ENCODE measurements at regions not wholly inside any gene's neighbourhood (a gene's known extent, or its start where the extent isn't known, plus 50 kb on each side); places are given as distances from the start of the nearest gene placed in this dataset.

DNA sequence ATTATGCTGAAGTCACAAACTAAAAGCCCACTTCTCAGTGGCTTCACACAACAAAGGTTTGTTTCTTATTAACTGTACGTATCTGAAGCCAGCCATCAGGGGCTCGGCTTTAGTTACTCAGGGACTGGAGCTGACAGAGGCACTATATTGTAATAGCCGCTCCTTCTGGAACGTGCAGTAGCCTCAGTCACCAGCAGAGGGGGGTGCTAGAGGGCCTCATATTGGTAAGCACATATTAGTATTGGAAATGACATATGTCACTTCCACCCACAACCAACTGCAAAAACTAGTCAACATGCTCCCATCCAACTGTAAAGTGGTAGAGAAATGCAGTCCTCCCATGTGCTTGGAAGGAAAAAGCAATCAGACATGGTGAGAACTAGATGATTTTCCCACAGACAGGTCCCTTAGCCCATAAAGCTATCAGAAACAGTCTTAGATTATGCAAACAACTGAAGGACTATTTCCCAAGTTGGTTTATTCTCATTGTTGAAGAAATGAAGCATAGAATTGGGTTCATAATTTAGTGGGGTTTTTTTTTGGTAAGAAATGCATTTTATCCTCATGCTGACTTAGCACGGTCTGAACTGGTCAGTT, 183.6 kb upstream of the G2E3 start:
- DNase-seq (ENCODE audit: low read depth, low spot score) (no peak), FAIRE-seq (no peak), ATAC-seq (peak; percentile 99)
- intact Hi-C loops (cut with micrococcal nuclease; ENCODE audit: unreplicated experiment) (loop anchor here (1.0 to 5.0 kb wide), 3 partner anchors 67 to 146 kb away; no protein-coding TSS in a partner anchor), in situ Hi-C loops (cut with MboI) (no loop called here)
- Histone ChIP-seq H3K27me3 (replicated peaks in 1 of 2; ENCODE audit: control insufficient read depth in 2 of 2, insufficient read depth in 2 of 2, low read length in 1 of 2) (0 out of 4 replicates have a peak, but pooled peaks cover 0 to 2% of the 10 kb centered on the region in 2 experiments), H3K4me1 (ENCODE audit: control insufficient read depth, insufficient read depth, low read length) (no peaks in the 10 kb centered on the region), H3K36me3 (ENCODE audit: control insufficient read depth in 2 of 2, insufficient read depth in 2 of 2, low read length in 1 of 2) (no peaks in the 10 kb centered on the region), H3K9me3 (replicated peaks; ENCODE audit: control insufficient read depth, insufficient read depth, low read length) (no peaks in the 10 kb centered on the region), H3K4me2 (ENCODE audit: control insufficient read depth, insufficient read depth) (no peak overlapping the region), H3K9ac (ENCODE audit: control insufficient read depth, insufficient read depth, low read length) (no peak overlapping the region), H4K20me1 (ENCODE audit: control insufficient read depth, insufficient read depth) (no peaks in the 10 kb centered on the region), H2AFZ (ENCODE audit: control insufficient read depth, low read depth, low read length) (peak overlapping the region; percentile 47; the same call in 1 of the 2 replicates), H3K4me3 (no peak overlapping the region), H3K79me2 (ENCODE audit: control insufficient read depth, insufficient read depth, low read length) (no peaks in the 10 kb centered on the region), H3K27ac (ENCODE audit: control insufficient read depth, insufficient read depth) (no peak overlapping the region)
- RAD21 ChIA-PET (ENCODE audit: unreplicated experiment): interaction anchor here (0.9 to 2.5 kb wide), 4 partner anchors 20 to 146 kb away, joined by 3 to 19 read pairs (median 8); no protein-coding TSS in a partner anchor
- WGBS (ENCODE audit: insufficient coverage, insufficient replicate concordance, low lambda C conversion rate, missing lambda C conversion rate): 22% methylated on average over 5 of the region's 5 CpGs
- BruUV-seq (replicated peaks): no TSS peak
- SMC1A ChIA-PET (ENCODE audit: uncharacterized antibody, unreplicated experiment): interaction anchor here (0.9 to 4.7 kb wide), 8 partner anchors 13 to 248 kb away, joined by 3 to 31 read pairs (median 3); no protein-coding TSS in a partner anchor
- POLR2A ChIA-PET: no interaction called here
- TF ChIP-seq POLR2AphosphoS2 (IDR thresholded peaks at IDR 0.05; ENCODE audit: low read depth, low read length) (no peak), EED (IDR thresholded peaks at IDR 0.05; ENCODE audit: low read depth) (no peak), SMC3 (IDR thresholded peaks at IDR 0.05; ENCODE audit: borderline replicate concordance, low read length) (peak; percentile 61; the same call in 1 of the 2 replicates), YY1 (IDR thresholded peaks at IDR 0.05; ENCODE audit: low read depth, low read length) (0 out of 2 replicates have a peak, but pooled peaks have one; percentile 34), RAD21 (IDR thresholded peaks at IDR 0.05; ENCODE audit: insufficient read depth, low read depth, low read length) (peak; percentile 62)
- TF ChIP-seq, protein P1, sequence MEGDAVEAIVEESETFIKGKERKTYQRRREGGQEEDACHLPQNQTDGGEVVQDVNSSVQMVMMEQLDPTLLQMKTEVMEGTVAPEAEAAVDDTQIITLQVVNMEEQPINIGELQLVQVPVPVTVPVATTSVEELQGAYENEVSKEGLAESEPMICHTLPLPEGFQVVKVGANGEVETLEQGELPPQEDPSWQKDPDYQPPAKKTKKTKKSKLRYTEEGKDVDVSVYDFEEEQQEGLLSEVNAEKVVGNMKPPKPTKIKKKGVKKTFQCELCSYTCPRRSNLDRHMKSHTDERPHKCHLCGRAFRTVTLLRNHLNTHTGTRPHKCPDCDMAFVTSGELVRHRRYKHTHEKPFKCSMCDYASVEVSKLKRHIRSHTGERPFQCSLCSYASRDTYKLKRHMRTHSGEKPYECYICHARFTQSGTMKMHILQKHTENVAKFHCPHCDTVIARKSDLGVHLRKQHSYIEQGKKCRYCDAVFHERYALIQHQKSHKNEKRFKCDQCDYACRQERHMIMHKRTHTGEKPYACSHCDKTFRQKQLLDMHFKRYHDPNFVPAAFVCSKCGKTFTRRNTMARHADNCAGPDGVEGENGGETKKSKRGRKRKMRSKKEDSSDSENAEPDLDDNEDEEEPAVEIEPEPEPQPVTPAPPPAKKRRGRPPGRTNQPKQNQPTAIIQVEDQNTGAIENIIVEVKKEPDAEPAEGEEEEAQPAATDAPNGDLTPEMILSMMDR (IDR thresholded peaks at IDR 0.05 in 2 of 3, conservative IDR thresholded peaks at IDR 0.05 in 1 of 3; ENCODE audit: control insufficient read depth in 2 of 3, extremely low read depth in 1 of 3, insufficient read depth in 1 of 3, low read depth in 3 of 3, low read length in 3 of 3): peak; percentile 72 to 89 (median 87)
- CTCF ChIA-PET: interaction anchor here (0.6 to 7.3 kb wide), 21 partner anchors 9 to 145 kb away, joined by 3 to 53 read pairs (median 4); no protein-coding TSS in a partner anchor

Data from GM12878 (cell line).